Stimulated activated naive CD8-positive, alpha-beta T cell treated with anti-CD3 and anti-CD28 coated beads, Interleukin-15, Interleukin-2, amounts not matched to agents 100 ng/mL and 50 ng/mL, for 24 hours (primary cell): ENCODE measurements at regions not wholly inside any gene's neighbourhood (a gene's known extent, or its start where the extent isn't known, plus 50 kb on each side); places are given as distances from the start of the nearest gene placed in this dataset.

ENCODE experiments used
- H3K27ac Mint-ChIP-seq: one replicate; pipeline ENCODE4 v1.8.0; 2021; ENCODE audit warnings: mild to moderate bottlenecking, mixed read lengths
- H3K27me3 Mint-ChIP-seq: one replicate; pipeline ENCODE4 v1.8.0; 2021; ENCODE audit warnings: mixed read lengths
- H3K36me3 Mint-ChIP-seq: one replicate; pipeline ENCODE4 v1.8.0; 2021; ENCODE audit warnings: low read depth, mixed read lengths
- H3K4me1 Mint-ChIP-seq: one replicate; pipeline ENCODE4 v1.8.0; 2021; ENCODE audit warnings: low read depth, mixed read lengths
- H3K4me3 Mint-ChIP-seq: one replicate; pipeline ENCODE4 v1.8.0; 2021; ENCODE audit warnings: mild to moderate bottlenecking, mixed read lengths
- H3K9me3 Mint-ChIP-seq: one replicate; pipeline ENCODE4 v1.8.0; 2021; ENCODE audit warnings: mixed read lengths

- H3K27ac Mint-ChIP-seq: no peak overlapping the region
- H3K4me3 Mint-ChIP-seq: no peak overlapping the region
- no peaks in the 10 kb centered on the region for H3K36me3 Mint-ChIP-seq
- peaks cover under 1% of the 10 kb centered on the region for H3K9me3 Mint-ChIP-seq
- peaks cover 11% of the 10 kb centered on the region for H3K4me1 Mint-ChIP-seq
- peaks cover 4% of the 10 kb centered on the region for H3K27me3 Mint-ChIP-seq
These were observed 133.2 kb upstream of the SVIL start for GRCh38 chr10:29767968-29768367.

DNA sequence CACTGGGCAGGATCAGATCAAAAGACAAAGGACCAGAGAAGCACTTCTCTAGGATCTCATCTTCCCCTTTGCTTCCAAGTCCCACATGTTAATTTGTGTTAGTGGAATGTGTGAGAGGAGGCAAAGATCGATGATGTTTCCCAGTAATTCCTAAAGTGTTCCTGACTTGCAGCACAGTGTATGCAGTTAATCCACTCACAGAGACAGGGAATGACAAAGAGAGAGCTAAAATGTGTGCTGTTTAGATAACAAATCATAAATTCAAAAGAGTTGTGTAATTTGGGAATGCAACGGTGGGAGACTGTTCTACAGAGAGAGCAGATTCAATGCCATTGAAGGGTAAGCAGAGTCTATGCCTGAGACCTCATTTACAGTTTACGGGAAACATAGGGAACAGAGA lies 132.0 kb upstream of the SVIL start:
- no peak overlapping the region for H3K27ac Mint-ChIP-seq
- no peaks in the 10 kb centered on the region for H3K36me3 Mint-ChIP-seq
- H3K4me1 Mint-ChIP-seq: no peaks in the 10 kb centered on the region
- H3K27me3 Mint-ChIP-seq: peaks cover 4% of the 10 kb centered on the region
- no peaks in the 10 kb centered on the region for H3K9me3 Mint-ChIP-seq
- H3K4me3 Mint-ChIP-seq: no peak overlapping the region

GRCh38 chr10:29765330-29765729 lies 130.6 kb upstream of the SVIL start:
- no peaks in the 10 kb centered on the region for H3K9me3 Mint-ChIP-seq

GRCh38 chr10:29763396-29763795 lies 128.6 kb upstream of the SVIL start:
- Mint-ChIP-seq H3K27ac (no peak overlapping the region), H3K9me3 (no peaks in the 10 kb centered on the region), H3K36me3 (no peaks in the 10 kb centered on the region), H3K4me1 (no peaks in the 10 kb centered on the region), H3K27me3 (no peaks in the 10 kb centered on the region), H3K4me3 (no peak overlapping the region)

More at GRCh38 chr10:29765330-29765729, 130.6 kb upstream of the SVIL start:
- H3K4me1 Mint-ChIP-seq: no peaks in the 10 kb centered on the region
- no peak overlapping the region for H3K4me3 Mint-ChIP-seq
- H3K36me3 Mint-ChIP-seq: no peaks in the 10 kb centered on the region
- no peak overlapping the region for H3K27ac Mint-ChIP-seq
- peaks cover 4% of the 10 kb centered on the region for H3K27me3 Mint-ChIP-seq

DNA sequence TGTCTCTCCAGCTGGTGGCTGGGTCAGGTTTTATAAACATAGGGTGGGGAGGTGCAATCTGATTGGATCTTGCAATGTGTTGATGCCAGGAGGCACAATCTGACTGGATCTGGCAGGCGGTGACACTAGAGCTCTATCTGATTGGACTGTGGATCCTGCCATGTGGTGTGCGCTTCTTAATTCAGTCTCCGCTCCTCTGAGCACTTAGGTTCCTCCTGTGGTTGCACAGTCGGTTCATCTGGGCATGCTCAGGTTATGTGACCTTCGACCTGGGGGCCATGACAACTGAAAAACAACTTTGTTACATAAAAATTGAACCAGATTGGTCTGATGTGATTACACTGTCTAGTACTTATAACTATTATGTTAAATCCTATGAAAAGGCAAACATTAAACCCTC lies 127.1 kb upstream of the SVIL start:
- Mint-ChIP-seq H3K4me3 (no peak overlapping the region), H3K27ac (no peak overlapping the region), H3K9me3 (no peaks in the 10 kb centered on the region), H3K27me3 (no peaks in the 10 kb centered on the region), H3K4me1 (peaks cover 11% of the 10 kb centered on the region), H3K36me3 (no peaks in the 10 kb centered on the region)

DNA sequence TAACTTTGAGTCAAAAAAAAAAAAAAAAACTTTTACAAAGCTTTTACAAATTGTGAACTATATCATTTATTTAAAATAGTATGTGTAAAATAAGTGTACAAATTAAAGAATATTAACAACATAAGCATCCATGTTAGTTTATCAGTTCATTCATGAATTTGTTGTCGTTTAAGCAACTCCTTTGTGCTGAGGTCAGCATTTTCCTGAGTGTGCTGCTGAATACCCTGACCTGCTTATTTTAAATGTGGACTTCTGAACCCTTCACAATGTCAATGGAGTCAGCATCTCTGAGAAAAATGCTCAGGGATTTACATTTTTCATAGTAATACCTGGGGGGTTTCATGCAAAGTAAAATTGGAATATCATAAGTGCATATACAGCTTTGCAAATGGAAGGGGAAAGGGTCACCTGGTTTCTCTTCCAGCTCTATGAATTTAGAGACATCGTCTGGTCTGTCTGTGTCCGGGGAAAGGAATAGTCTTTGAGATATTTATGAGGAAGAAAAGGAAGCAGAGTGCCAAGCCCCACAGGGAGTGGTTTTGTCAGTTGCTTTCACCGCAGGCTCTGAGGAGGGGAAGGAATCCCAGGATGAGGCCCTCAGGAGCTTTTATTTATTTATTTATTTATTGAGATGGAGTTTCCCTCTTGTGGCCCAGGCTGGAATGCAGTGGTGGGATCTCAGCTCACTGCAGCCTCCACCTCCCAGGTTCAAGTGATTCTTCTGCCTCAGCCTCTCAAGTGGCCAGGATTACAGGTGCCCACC lies 125.5 kb upstream of the SVIL start:
- H3K4me1 Mint-ChIP-seq: peaks cover 11% of the 10 kb centered on the region
- H3K27me3 Mint-ChIP-seq: no peaks in the 10 kb centered on the region
- no peaks in the 10 kb centered on the region for H3K36me3 Mint-ChIP-seq
- no peaks in the 10 kb centered on the region for H3K9me3 Mint-ChIP-seq
- H3K4me3 Mint-ChIP-seq: no peak overlapping the region
- H3K27ac Mint-ChIP-seq: no peak overlapping the region

- H3K4me3 Mint-ChIP-seq: no peak overlapping the region
- peaks cover 11% of the 10 kb centered on the region for H3K4me1 Mint-ChIP-seq
- no peaks in the 10 kb centered on the region for H3K36me3 Mint-ChIP-seq
- H3K27me3 Mint-ChIP-seq: no peaks in the 10 kb centered on the region
- H3K9me3 Mint-ChIP-seq: no peaks in the 10 kb centered on the region
- no peak overlapping the region for H3K27ac Mint-ChIP-seq
These were observed 123.0 kb upstream of the SVIL start for GRCh38 chr10:29757551-29758297.

DNA sequence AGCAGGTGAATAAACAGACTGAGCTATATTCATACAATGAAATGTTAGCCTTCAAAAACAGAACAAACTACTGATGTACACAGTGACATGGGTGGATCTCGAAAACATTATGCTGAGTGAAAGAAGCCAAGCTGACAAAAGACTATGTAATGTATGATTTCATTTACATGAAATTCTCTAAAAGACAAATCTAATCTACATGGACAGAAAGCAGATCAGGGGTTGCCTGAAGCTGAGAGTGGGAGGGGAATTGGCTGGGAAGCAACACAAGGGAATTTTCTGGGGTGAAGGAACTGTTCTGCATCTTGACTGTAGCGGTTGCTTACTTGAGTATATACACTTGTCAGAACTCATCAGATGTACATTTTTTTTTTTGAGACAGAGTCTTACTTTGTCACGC lies 121.7 kb upstream of the SVIL start:
- H3K36me3 Mint-ChIP-seq: no peaks in the 10 kb centered on the region
- H3K27ac Mint-ChIP-seq: no peak overlapping the region
- H3K4me3 Mint-ChIP-seq: no peak overlapping the region

GRCh38 chr10:29753283-29753682 lies 118.5 kb upstream of the SVIL start:
- H3K4me3 Mint-ChIP-seq: no peak overlapping the region
- H3K36me3 Mint-ChIP-seq: no peaks in the 10 kb centered on the region
- no peak overlapping the region for H3K27ac Mint-ChIP-seq
- peaks cover 11% of the 10 kb centered on the region for H3K4me1 Mint-ChIP-seq
- H3K9me3 Mint-ChIP-seq: no peaks in the 10 kb centered on the region
- peaks cover 5% of the 10 kb centered on the region for H3K27me3 Mint-ChIP-seq

More for the DNA sequence above, 121.7 kb upstream of the SVIL start:
- H3K4me1 Mint-ChIP-seq: peaks cover 11% of the 10 kb centered on the region
- H3K27me3 Mint-ChIP-seq: no peaks in the 10 kb centered on the region
- H3K9me3 Mint-ChIP-seq: no peaks in the 10 kb centered on the region

DNA sequence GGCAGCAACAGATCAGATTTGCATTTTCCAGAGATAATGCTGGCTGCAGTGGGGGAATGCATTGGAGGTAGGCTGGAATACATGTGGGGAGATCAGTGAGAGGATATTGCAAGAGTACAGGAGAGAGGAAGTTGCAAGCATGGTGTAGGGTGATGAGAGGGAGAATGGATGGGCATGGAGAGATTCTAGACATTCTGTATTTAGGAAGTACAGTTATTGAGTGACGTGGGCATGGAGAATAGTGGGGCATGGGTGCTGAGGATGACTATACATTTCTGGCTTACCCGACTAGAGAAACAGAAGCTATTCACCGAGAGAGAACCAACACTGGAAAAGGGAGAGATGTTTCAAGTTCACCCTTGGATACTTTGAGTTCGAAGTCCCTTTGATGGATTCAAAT lies 116.9 kb upstream of the SVIL start:
- Mint-ChIP-seq H3K36me3 (no peaks in the 10 kb centered on the region), H3K27ac (no peak overlapping the region), H3K9me3 (no peaks in the 10 kb centered on the region), H3K4me1 (no peaks in the 10 kb centered on the region), H3K27me3 (peaks cover 5% of the 10 kb centered on the region), H3K4me3 (no peak overlapping the region)

GRCh38 chr10:29751240-29751639 lies 116.5 kb upstream of the SVIL start:
- no peaks in the 10 kb centered on the region for H3K4me1 Mint-ChIP-seq

GRCh38 chr10:29749150-29749549 lies 114.4 kb upstream of the SVIL start:
- H3K27ac Mint-ChIP-seq: no peak overlapping the region

More at GRCh38 chr10:29751240-29751639, 116.5 kb upstream of the SVIL start:
- no peaks in the 10 kb centered on the region for H3K36me3 Mint-ChIP-seq
- H3K9me3 Mint-ChIP-seq: no peaks in the 10 kb centered on the region
- no peak overlapping the region for H3K27ac Mint-ChIP-seq
- no peak overlapping the region for H3K4me3 Mint-ChIP-seq
- H3K27me3 Mint-ChIP-seq: peaks cover 5% of the 10 kb centered on the region

DNA sequence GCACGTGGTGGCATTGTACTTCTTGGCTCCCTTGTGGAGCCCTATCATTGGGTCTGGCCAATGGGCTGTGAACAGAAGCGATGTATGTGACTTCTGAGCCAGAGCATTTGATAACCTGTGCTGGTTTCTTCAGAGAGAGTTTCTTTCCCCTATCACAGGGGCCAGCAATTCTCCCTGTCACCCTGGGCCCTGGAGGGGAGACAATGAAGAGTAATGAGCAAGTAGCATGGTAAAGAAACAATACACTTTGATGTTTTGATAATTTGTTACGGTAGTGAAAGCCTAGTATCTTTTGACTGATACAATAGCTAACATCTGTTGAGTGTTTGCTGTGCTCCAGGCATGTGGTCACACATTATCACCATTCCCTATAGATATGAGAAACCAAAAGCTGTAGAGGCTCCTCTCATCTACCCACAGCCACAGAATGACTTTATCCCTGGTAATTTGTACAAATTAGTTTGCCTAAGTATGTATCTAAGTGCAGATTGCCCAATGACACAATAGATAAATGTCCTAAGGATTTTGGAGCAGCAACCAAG lies 113.4 kb upstream of the SVIL start:
- Mint-ChIP-seq H3K9me3 (no peaks in the 10 kb centered on the region), H3K4me1 (no peaks in the 10 kb centered on the region), H3K36me3 (no peaks in the 10 kb centered on the region), H3K27me3 (peaks cover 5% of the 10 kb centered on the region), H3K4me3 (no peak overlapping the region), H3K27ac (no peak overlapping the region)

More at GRCh38 chr10:29749150-29749549, 114.4 kb upstream of the SVIL start:
- Mint-ChIP-seq H3K9me3 (no peaks in the 10 kb centered on the region), H3K27me3 (peaks cover 5% of the 10 kb centered on the region), H3K4me1 (no peaks in the 10 kb centered on the region), H3K4me3 (no peak overlapping the region), H3K36me3 (no peaks in the 10 kb centered on the region)

- Mint-ChIP-seq H3K4me1 (no peaks in the 10 kb centered on the region), H3K36me3 (no peaks in the 10 kb centered on the region), H3K4me3 (no peak overlapping the region), H3K27me3 (peaks cover 5% of the 10 kb centered on the region), H3K27ac (no peak overlapping the region), H3K9me3 (no peaks in the 10 kb centered on the region)
These were observed 111.5 kb upstream of the SVIL start for GRCh38 chr10:29746080-29746797.
